Liver (tissue), 3 donors: ENCODE measurements at regions not wholly inside any gene's neighbourhood (a gene's known extent, or its start where the extent isn't known, plus 50 kb on each side); places are given as distances from the start of the nearest gene placed in this dataset.

Experiments
- CTCF ChIP-seq: fragments of 150-350 bp; IDR thresholded peaks from 2 replicates; pipeline ENCODE4 v1.5.1; 2017; ENCODE audit warnings: improper control_type of control experiment, low read depth, low read length; ENCODE audit not compliant: missing input control
- GABPA ChIP-seq, 2 donors: IDR thresholded peaks in 1 of 2; conservative IDR thresholded peaks in 1 of 2; 2 replicates each; pipeline ENCODE4 v1.6.1; 2016; ENCODE audit warnings: antibody characterized with exemption in 2 of 2, mild to moderate bottlenecking in 1 of 2, moderate library complexity in 1 of 2
- JUND ChIP-seq, 2 donors: IDR thresholded peaks; 2 replicates each; pipeline ENCODE4 v1.6.1; 2016; ENCODE audit warnings: antibody characterized with exemption in 2 of 2
- RAD21 ChIP-seq, 2 donors: IDR thresholded peaks; 2 replicates each; pipeline ENCODE4 v1.6.1; 2016; ENCODE audit warnings: antibody characterized with exemption in 2 of 2, mild to moderate bottlenecking in 2 of 2
- REST ChIP-seq: IDR thresholded peaks from 2 replicates; pipeline ENCODE4 v1.6.1; 2016; ENCODE audit warnings: antibody characterized with exemption, mild to moderate bottlenecking
- RXRA ChIP-seq, 2 donors: IDR thresholded peaks; 2 replicates each; pipeline ENCODE4 v1.6.1; 2017 to 2018; ENCODE audit warnings: antibody characterized with exemption in 2 of 2, mild to moderate bottlenecking in 1 of 2
- donor health status: healthy.
- donor health status: healthy.

- TF ChIP-seq CTCF (no peak), GABPA (IDR thresholded peaks at IDR 0.05 in 1 of 2, conservative IDR thresholded peaks at IDR 0.05 in 1 of 2) (no peak), RXRA (IDR thresholded peaks at IDR 0.05) (no peak), RAD21 (IDR thresholded peaks at IDR 0.05) (no peak), REST (no peak), JUND (IDR thresholded peaks at IDR 0.05) (no peak)
Observed at GRCh38 chr10:83397806-83398205, 741.5 kb upstream of the GHITM start.
